GM10266 (cell line): ENCODE measurements at regions not wholly inside any gene's neighbourhood (a gene's known extent, or its start where the extent isn't known, plus 50 kb on each side); places are given as distances from the start of the nearest gene placed in this dataset.

ENCODE experiments used
- DNase-seq: peaks from one replicate; pipeline ENCODE4 v3.0.0; 2012; ENCODE audit errors: extremely low spot score
- TF ChIP-seq, protein P1 (sequence below): IDR thresholded peaks from 2 replicates; pipeline ENCODE4 v1.5.1; 2012; ENCODE audit warnings: mild to moderate bottlenecking, low read depth; ENCODE audit not compliant: control insufficient read depth, insufficient read depth; ENCODE audit errors: missing control alignments

DNA sequence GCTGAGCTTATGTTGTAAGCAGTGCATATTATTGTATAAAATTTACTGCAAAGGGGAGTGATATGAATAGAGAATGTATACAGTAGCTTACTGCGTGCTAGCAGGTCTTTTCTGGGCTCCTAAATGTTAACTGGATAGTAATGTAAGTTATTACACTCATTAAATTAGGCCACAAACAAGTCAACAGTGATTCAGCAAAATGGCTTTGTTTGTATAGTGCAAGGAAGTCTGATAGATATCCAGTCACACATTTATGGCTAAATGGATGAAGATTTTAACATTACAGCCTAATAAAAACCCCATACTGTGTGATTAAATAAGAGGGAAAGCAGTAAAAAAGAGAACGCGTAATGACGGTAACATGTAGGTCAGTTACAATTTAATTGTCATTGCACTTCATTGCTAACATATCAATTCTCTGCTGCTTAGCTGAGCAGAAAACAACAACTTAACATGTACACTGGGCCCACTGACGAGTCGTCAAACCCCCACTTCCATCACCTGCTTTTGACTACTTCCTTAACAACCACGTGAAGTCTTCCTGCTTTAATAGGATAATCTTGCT lies 665.0 kb upstream of the FANCL start:
- DNase-seq: no peak
- TF ChIP-seq, protein P1, sequence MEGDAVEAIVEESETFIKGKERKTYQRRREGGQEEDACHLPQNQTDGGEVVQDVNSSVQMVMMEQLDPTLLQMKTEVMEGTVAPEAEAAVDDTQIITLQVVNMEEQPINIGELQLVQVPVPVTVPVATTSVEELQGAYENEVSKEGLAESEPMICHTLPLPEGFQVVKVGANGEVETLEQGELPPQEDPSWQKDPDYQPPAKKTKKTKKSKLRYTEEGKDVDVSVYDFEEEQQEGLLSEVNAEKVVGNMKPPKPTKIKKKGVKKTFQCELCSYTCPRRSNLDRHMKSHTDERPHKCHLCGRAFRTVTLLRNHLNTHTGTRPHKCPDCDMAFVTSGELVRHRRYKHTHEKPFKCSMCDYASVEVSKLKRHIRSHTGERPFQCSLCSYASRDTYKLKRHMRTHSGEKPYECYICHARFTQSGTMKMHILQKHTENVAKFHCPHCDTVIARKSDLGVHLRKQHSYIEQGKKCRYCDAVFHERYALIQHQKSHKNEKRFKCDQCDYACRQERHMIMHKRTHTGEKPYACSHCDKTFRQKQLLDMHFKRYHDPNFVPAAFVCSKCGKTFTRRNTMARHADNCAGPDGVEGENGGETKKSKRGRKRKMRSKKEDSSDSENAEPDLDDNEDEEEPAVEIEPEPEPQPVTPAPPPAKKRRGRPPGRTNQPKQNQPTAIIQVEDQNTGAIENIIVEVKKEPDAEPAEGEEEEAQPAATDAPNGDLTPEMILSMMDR: no peak

DNA sequence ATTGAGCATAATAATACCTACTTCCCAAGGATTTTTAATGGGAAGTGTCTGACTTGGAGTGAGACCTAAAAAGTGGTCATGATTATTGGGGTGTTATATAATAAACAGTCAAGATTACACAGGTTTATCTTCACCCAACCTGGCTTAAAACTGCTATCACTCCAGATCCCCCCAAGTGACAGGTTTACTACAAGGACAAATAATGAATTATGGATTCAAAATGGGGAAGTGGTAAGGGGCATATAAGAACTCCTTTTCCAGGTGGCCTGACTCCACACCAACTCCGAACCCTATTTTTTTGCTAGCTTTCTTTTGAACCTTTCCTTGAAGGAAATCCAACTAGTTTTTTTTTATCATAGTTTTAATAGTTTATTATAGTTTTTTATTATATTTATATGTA lies 663.0 kb upstream of the FANCL start:
- TF ChIP-seq, protein P1: no peak

DNA sequence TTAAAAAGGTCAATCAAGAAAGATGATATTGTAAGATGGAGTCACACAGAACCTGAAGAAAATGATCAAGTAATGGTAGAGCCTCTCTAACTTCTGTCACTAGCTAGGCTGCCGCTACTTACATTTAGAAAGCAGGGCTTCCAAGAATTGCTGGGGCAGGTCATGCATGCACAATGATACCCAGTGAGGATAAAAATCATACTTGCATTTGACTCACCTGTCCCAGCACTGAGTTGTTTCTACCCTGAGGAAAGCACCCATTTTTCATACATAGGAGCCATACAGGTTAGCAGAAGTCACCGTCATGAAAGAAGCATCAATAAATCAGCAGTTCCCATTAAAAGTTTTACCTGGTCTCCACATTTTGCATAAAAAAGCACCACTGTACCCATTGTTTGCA lies 662.3 kb upstream of the FANCL start:
- DNase-seq: no peak
- TF ChIP-seq, protein P1: no peak

More for the DNA sequence above, 663.0 kb upstream of the FANCL start:
- DNase-seq: no peak

DNA sequence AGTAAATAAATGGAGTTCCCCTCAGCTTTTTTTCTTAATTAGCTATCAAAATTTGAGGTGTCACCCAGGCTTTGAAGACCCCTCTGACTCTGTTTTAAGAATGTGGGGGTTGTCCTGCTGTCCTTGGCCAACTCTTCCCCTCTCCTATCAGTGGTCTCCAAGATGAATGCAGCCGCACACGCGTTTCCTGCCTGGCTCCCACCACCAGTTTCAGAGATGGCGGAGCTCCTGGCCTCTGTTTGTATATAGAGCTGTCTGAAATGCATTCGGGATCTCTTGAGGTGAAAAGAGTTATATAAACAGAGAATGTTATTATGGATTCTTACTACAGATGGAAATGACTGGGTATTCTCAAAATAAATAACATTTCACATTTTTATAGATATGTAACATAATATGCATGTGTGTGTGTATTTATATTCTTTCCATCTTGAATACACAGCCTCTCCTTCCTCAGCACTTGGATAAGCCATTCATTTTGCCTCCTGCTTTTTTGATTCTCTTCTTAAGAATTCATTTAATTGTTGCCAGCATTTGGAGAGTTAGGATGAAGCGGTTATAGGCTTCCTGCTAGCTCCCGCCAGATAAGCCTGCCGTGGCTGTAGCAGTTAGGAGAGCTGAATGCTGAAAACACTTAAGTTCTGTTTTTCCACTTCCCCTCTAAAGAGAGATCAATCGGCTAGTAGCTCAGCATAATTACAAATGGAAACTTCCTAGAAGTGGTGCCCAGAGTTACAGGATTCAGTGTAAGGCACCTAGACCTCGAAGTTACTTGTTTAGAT lies 659.3 kb upstream of the FANCL start:
- DNase-seq: no peak
- TF ChIP-seq, protein P1: no peak

DNA sequence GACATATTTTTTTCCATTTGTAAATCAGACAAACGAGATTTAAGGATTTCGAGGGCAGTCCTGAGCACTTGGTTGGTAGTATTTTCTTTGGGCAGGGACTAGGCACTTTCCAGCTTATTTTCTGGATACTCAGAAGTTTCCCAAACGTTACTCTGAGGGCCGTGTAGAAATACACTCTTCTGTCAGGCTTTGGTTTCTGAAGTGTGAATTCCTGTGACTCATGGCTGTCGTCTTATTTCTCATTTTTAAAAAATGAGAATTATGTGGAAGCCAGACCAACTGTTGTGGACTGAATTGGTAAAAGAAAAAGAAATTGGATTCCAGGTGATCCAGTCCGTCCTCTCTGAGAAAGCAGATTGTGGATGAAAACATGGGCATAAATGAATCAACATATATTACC lies 658.6 kb upstream of the FANCL start:
- TF ChIP-seq, protein P1: no peak
- DNase-seq: no peak

DNA sequence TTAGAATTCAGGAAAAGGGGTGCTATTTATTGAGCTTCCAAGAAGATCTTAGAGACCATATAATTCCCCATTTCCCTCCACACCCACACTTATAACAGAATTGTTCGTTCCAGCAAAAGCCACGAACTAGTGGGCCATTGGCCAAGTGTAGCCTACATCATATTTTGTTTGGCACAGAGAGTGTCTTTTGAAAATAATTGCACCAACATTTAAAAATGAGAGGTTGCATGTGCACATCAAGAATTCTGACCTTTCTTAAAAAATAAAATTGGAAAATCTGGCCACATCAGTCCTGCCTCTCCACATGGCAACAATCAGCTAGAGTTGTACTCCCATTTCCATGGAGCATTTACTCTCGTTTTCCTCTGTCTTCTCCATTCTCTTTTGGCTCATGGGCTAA lies 655.5 kb upstream of the FANCL start:
- no peak for DNase-seq
- TF ChIP-seq, protein P1: no peak

DNA sequence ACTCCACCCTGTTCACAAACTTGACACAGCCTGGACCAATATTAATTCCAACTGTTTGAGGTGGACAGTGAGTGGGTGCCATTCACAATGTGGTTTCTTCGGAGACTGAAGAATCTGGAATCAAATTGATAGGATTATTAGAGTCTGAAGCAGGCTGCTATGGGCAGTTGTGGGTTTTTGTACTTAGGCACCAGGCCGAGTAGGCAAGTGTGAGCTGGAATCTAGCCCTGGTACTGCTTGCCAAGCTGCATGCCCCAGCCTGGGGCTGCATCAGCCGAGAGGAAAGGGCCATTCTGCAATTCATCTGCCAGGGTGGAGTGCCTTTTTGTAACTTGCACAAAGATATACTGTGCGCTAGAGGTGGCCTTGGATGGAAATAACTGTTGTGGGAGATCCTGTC lies 654.7 kb upstream of the FANCL start:
- DNase-seq: no peak
- TF ChIP-seq, protein P1: no peak
